GM06990 (cell line): ENCODE measurements at regions not wholly inside any gene's neighbourhood (a gene's known extent, or its start where the extent isn't known, plus 50 kb on each side); places are given as distances from the start of the nearest gene placed in this dataset.

Experiments used
- DNase-seq: peaks from one replicate; pipeline ENCODE4 v3.0.0-alpha.2; 2011; ENCODE audit not compliant: insufficient read length; ENCODE audit errors: extremely low read depth
- H3K27me3 ChIP-seq: replicated peaks from 2 replicates; pipeline ENCODE4 v1.6.0; 2011; ENCODE audit warnings: low read length; ENCODE audit not compliant: control insufficient read depth, insufficient read depth
- H3K36me3 ChIP-seq: 2 replicates; pipeline ENCODE4 v1.5.1; 2011; ENCODE audit warnings: low read length; ENCODE audit not compliant: control insufficient read depth, insufficient read depth
- H3K4me3 ChIP-seq: replicated peaks from 2 replicates; pipeline ENCODE4 v1.5.1; 2011; ENCODE audit warnings: low read depth, mild to moderate bottlenecking, control low read depth, low read length
- CTCF ChIP-seq: IDR thresholded peaks from 2 replicates; pipeline ENCODE4 v1.5.1; 2011; ENCODE audit warnings: low read length, control low read depth, mild to moderate bottlenecking, inconsistent platforms; ENCODE audit not compliant: insufficient read depth, poor library complexity, severe bottlenecking

GRCh38 chr14:103250181-103250580, 83.9 kb upstream of the EIF5 start:
- no peak for TF ChIP-seq CTCF
- Histone ChIP-seq H3K36me3 (no peaks in the 10 kb centered on the region), H3K4me3 (no peak overlapping the region), H3K27me3 (no peaks in the 10 kb centered on the region)
- no peak for DNase-seq

- DNase-seq = no peak
- Histone ChIP-seq H3K4me3 (no peak overlapping the region), H3K27me3 (no peaks in the 10 kb centered on the region), H3K36me3 (no peaks in the 10 kb centered on the region)
- TF ChIP-seq CTCF = no peak
Measured at GRCh38 chr14:103250874-103251273, 83.2 kb upstream of the EIF5 start.

GRCh38 chr14:103255555-103255954, 78.5 kb upstream of the EIF5 start:
- no peak overlapping the region for H3K4me3 ChIP-seq
- no peak for TF ChIP-seq CTCF
- no peak for DNase-seq
- H3K36me3 ChIP-seq = no peaks in the 10 kb centered on the region
- H3K27me3 ChIP-seq = no peaks in the 10 kb centered on the region

GRCh38 chr14:103256406-103256805, 77.6 kb upstream of the EIF5 start:
- Histone ChIP-seq H3K27me3 (no peaks in the 10 kb centered on the region), H3K36me3 (no peaks in the 10 kb centered on the region), H3K4me3 (no peak overlapping the region)
- no peak for DNase-seq
- TF ChIP-seq CTCF = no peak

GRCh38 chr14:103257211-103257962, 76.7 kb upstream of the EIF5 start:
- DNase-seq = no peak
- no peak for TF ChIP-seq CTCF
- Histone ChIP-seq H3K36me3 (no peaks in the 10 kb centered on the region), H3K4me3 (no peak overlapping the region), H3K27me3 (no peaks in the 10 kb centered on the region)

GRCh38 chr14:103258211-103258610, 75.8 kb upstream of the EIF5 start:
- Histone ChIP-seq H3K36me3 (no peaks in the 10 kb centered on the region), H3K27me3 (no peaks in the 10 kb centered on the region), H3K4me3 (no peak overlapping the region)
- no peak for DNase-seq
- no peak for TF ChIP-seq CTCF
